WTC11 (cell line): ENCODE measurements at regions not wholly inside any gene's neighbourhood (a gene's known extent, or its start where the extent isn't known, plus 50 kb on each side); places are given as distances from the start of the nearest gene placed in this dataset.

ENCODE experiments used
- ATAC-seq: fragments of 200-7000 bp; cut with Tn5 transposase; 2 replicates; pipeline ENCODE4 v1.10.0; 2021; ENCODE audit warnings: mild to moderate bottlenecking, moderate library complexity
- CTCF ChIA-PET: fragments of 300-600 bp; sonication (Branson Sonifier 250); formaldehyde crosslinking; loops from one replicate; lab custom pipeline; 2021; ENCODE audit warnings: antibody characterized with exemption; lab: Charles Lee
- POLR2A ChIA-PET: fragments of 350-600 bp; sonication (Branson Sonifier 250); formaldehyde crosslinking; loops from one replicate; lab custom pipeline; 2021; ENCODE audit warnings: antibody characterized with exemption; lab: Charles Lee
- DNase-seq: peaks from one replicate; pipeline ENCODE4 v3.0.0; 2021; ENCODE audit warnings: low spot score
- H3K27ac Mint-ChIP-seq: 2 replicates; pipeline ENCODE4 v1.8.0; 2021; ENCODE audit warnings: mixed read lengths
- H3K27me3 Mint-ChIP-seq: 2 replicates; pipeline ENCODE4 v1.8.0; 2021; ENCODE audit warnings: low read depth, mild to moderate bottlenecking, moderate library complexity, mixed read lengths
- H3K36me3 Mint-ChIP-seq: 2 replicates; pipeline ENCODE4 v1.8.0; 2021; ENCODE audit warnings: mixed read lengths
- H3K4me1 Mint-ChIP-seq: 2 replicates; pipeline ENCODE4 v1.8.0; 2022; ENCODE audit warnings: mixed read lengths
- H3K4me3 Mint-ChIP-seq: 2 replicates; pipeline ENCODE4 v1.8.0; 2021; ENCODE audit warnings: mild to moderate bottlenecking, moderate library complexity, mixed read lengths
- H3K9me3 Mint-ChIP-seq: 2 replicates; pipeline ENCODE4 v1.8.0; 2021; ENCODE audit warnings: mixed read lengths
- FOXK1 ChIP-seq: sonication (generic); formaldehyde crosslinking; IDR thresholded peaks from 2 replicates; pipeline ENCODE4 v1.8.0; 2022; ENCODE audit warnings: mild to moderate bottlenecking, moderate library complexity, missing genetic modification reagents
- FOXP1 ChIP-seq: sonication (generic); formaldehyde crosslinking; IDR thresholded peaks from 2 replicates; pipeline ENCODE4 v1.8.0; 2022; ENCODE audit warnings: missing genetic modification reagents, mild to moderate bottlenecking, moderate library complexity, borderline replicate concordance
- GABPB1 ChIP-seq: sonication (generic); formaldehyde crosslinking; IDR thresholded peaks from 2 replicates; pipeline ENCODE4 v1.8.1; 2023; ENCODE audit warnings: mild to moderate bottlenecking, missing genetic modification reagents
- GTF2I ChIP-seq: fragments of 250-450 bp; sonication (Bioruptor Pico); conservative IDR thresholded peaks from 2 replicates; pipeline ENCODE4 v1.4.0; 2021; ENCODE audit warnings: mild to moderate bottlenecking
- JUN ChIP-seq: sonication (generic); formaldehyde crosslinking; IDR thresholded peaks from 2 replicates; pipeline ENCODE4 v1.8.0; 2023; ENCODE audit warnings: mild to moderate bottlenecking, missing genetic modification reagents
- KAT7 ChIP-seq: sonication (generic); formaldehyde crosslinking; IDR thresholded peaks from 2 replicates; pipeline ENCODE4 v1.8.1; 2023; ENCODE audit warnings: missing genetic modification reagents, mild to moderate bottlenecking, borderline replicate concordance
- MYBL2 ChIP-seq: sonication (generic); formaldehyde crosslinking; IDR thresholded peaks from 2 replicates; pipeline ENCODE4 v1.8.1; 2023; ENCODE audit warnings: mild to moderate bottlenecking, moderate library complexity, missing genetic modification reagents
- NFYB ChIP-seq: sonication (generic); formaldehyde crosslinking; conservative IDR thresholded peaks from 2 replicates; pipeline ENCODE4 v1.8.0; 2022; ENCODE audit warnings: low read depth, missing genetic modification reagents
- OVOL2 ChIP-seq: fragments of 250-450 bp; sonication (Bioruptor Pico); IDR thresholded peaks from 2 replicates; pipeline ENCODE4 v1.9.0; 2021; ENCODE audit warnings: mild to moderate bottlenecking, borderline replicate concordance
- PRRX2 ChIP-seq: fragments of 250-450 bp; sonication (Bioruptor Pico); IDR thresholded peaks from 2 replicates; pipeline ENCODE4 v1.8.0; 2021; ENCODE audit warnings: mild to moderate bottlenecking
- RELA ChIP-seq: sonication (generic); formaldehyde crosslinking; IDR thresholded peaks from 2 replicates; pipeline ENCODE4 v1.8.1; 2022; ENCODE audit warnings: missing genetic modification reagents, mild to moderate bottlenecking, borderline replicate concordance
- RORB ChIP-seq: fragments of 250-450 bp; sonication (Bioruptor Pico); IDR thresholded peaks from 2 replicates; pipeline ENCODE4 v1.9.0; 2021; ENCODE audit warnings: mild to moderate bottlenecking
- SMAD3 ChIP-seq: sonication (generic); formaldehyde crosslinking; IDR thresholded peaks from 2 replicates; pipeline ENCODE4 v1.8.0; 2022; ENCODE audit warnings: missing genetic modification reagents, mild to moderate bottlenecking, borderline replicate concordance
- SOX15 ChIP-seq: fragments of 250-450 bp; sonication (Bioruptor Pico); IDR thresholded peaks from 2 replicates; pipeline ENCODE4 v1.9.0; 2021; ENCODE audit warnings: mild to moderate bottlenecking
- SP1 ChIP-seq: sonication (generic); formaldehyde crosslinking; conservative IDR thresholded peaks from 2 replicates; pipeline ENCODE4 v1.8.1; 2022; ENCODE audit warnings: missing genetic modification reagents
- TCF7 ChIP-seq: sonication (generic); formaldehyde crosslinking; IDR thresholded peaks from 2 replicates; pipeline ENCODE4 v1.8.0; 2022; ENCODE audit warnings: mild to moderate bottlenecking, low read depth, missing genetic modification reagents, moderate library complexity
- TP53 ChIP-seq: sonication (generic); formaldehyde crosslinking; IDR thresholded peaks from 2 replicates; pipeline ENCODE4 v1.8.1; 2023; ENCODE audit warnings: mild to moderate bottlenecking, missing genetic modification reagents
- ZBTB21 ChIP-seq: sonication (generic); formaldehyde crosslinking; IDR thresholded peaks from 2 replicates; pipeline ENCODE4 v1.8.1; 2023; ENCODE audit warnings: mild to moderate bottlenecking, missing genetic modification reagents, borderline replicate concordance
- ZNF121 ChIP-seq: sonication (generic); formaldehyde crosslinking; IDR thresholded peaks from 2 replicates; pipeline ENCODE4 v1.8.0; 2023; ENCODE audit warnings: missing genetic modification reagents
- ZNF232 ChIP-seq: sonication (generic); formaldehyde crosslinking; IDR thresholded peaks from 2 replicates; pipeline ENCODE4 v1.8.0; 2022; ENCODE audit warnings: mild to moderate bottlenecking, missing genetic modification reagents
- ZNF423 ChIP-seq: fragments of 250-450 bp; sonication (Bioruptor Pico); IDR thresholded peaks from 2 replicates; pipeline ENCODE4 v2.1.2; 2022; ENCODE audit warnings: mild to moderate bottlenecking, moderate library complexity
- TF ChIP-seq, protein P1 (sequence below): fragments of 200-600 bp; IDR thresholded peaks from 2 replicates; pipeline ENCODE4 v1.8.0; 2022; ENCODE audit warnings: antibody characterized with exemption
- TF ChIP-seq, protein P2 (sequence below): sonication (generic); formaldehyde crosslinking; IDR thresholded peaks from 2 replicates; pipeline ENCODE4 v1.8.0; 2022; ENCODE audit warnings: mild to moderate bottlenecking, missing genetic modification reagents
- TF ChIP-seq, protein P3 (sequence below): sonication (generic); formaldehyde crosslinking; IDR thresholded peaks from 2 replicates; pipeline ENCODE4 v1.8.1; 2022; ENCODE audit warnings: mild to moderate bottlenecking, moderate library complexity, missing genetic modification reagents
- TF ChIP-seq, protein P4 (sequence below): sonication (generic); formaldehyde crosslinking; IDR thresholded peaks from 2 replicates; pipeline ENCODE4 v1.8.0; 2023; ENCODE audit warnings: mild to moderate bottlenecking, missing genetic modification reagents
- TF ChIP-seq, protein P5 (sequence below): sonication (generic); formaldehyde crosslinking; IDR thresholded peaks from 2 replicates; pipeline ENCODE4 v1.8.0; 2022; ENCODE audit warnings: missing genetic modification reagents

DNA sequence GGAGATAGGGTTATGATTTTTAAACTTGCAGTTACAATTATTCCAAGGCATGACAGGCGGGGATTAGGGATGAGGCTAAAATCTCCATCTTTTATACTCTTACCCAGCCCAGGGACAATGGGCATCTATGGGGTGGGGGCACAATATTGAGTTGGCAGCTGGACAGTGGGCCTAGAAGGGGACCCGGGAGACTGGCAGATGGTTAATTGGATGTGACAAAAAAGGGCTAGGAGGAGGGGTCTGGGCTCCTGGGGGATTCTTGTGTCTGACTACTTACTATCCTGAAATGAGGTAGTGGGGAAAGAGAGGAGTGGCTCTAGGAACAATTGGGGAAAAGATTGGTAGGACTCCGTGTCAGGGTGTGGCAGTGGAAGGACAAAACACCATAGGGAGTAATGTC, 53.0 kb upstream of the ROPN1 start:
- POLR2A ChIA-PET, result no interaction called here
- H3K4me1 Mint-ChIP-seq, result no peaks in the 10 kb centered on the region
- no peak for DNase-seq
- TF ChIP-seq ZNF232 (no peak), RELA (CRISPR knock-in tag) (no peak), SMAD3 (CRISPR knock-in tag) (no peak), TP53 (CRISPR knock-in tag) (no peak), ZNF121 (no peak), FOXK1 (CRISPR knock-in tag) (no peak), JUN (CRISPR knock-in tag) (no peak), ZBTB21 (CRISPR knock-in tag) (no peak), OVOL2 (no peak), TCF7 (CRISPR knock-in tag) (no peak), KAT7 (CRISPR knock-in tag) (no peak), SOX15 (CRISPR knock-in tag) (no peak), NFYB (no peak), MYBL2 (no peak)
- TF ChIP-seq, protein P1, sequence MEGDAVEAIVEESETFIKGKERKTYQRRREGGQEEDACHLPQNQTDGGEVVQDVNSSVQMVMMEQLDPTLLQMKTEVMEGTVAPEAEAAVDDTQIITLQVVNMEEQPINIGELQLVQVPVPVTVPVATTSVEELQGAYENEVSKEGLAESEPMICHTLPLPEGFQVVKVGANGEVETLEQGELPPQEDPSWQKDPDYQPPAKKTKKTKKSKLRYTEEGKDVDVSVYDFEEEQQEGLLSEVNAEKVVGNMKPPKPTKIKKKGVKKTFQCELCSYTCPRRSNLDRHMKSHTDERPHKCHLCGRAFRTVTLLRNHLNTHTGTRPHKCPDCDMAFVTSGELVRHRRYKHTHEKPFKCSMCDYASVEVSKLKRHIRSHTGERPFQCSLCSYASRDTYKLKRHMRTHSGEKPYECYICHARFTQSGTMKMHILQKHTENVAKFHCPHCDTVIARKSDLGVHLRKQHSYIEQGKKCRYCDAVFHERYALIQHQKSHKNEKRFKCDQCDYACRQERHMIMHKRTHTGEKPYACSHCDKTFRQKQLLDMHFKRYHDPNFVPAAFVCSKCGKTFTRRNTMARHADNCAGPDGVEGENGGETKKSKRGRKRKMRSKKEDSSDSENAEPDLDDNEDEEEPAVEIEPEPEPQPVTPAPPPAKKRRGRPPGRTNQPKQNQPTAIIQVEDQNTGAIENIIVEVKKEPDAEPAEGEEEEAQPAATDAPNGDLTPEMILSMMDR, result no peak
- TF ChIP-seq, protein P2, sequence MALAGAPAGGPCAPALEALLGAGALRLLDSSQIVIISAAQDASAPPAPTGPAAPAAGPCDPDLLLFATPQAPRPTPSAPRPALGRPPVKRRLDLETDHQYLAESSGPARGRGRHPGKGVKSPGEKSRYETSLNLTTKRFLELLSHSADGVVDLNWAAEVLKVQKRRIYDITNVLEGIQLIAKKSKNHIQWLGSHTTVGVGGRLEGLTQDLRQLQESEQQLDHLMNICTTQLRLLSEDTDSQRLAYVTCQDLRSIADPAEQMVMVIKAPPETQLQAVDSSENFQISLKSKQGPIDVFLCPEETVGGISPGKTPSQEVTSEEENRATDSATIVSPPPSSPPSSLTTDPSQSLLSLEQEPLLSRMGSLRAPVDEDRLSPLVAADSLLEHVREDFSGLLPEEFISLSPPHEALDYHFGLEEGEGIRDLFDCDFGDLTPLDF (CRISPR knock-in tag), result no peak
- TF ChIP-seq, protein P3, sequence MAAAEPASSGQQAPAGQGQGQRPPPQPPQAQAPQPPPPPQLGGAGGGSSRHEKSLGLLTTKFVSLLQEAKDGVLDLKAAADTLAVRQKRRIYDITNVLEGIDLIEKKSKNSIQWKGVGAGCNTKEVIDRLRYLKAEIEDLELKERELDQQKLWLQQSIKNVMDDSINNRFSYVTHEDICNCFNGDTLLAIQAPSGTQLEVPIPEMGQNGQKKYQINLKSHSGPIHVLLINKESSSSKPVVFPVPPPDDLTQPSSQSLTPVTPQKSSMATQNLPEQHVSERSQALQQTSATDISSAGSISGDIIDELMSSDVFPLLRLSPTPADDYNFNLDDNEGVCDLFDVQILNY, result no peak
- TF ChIP-seq, protein P4, sequence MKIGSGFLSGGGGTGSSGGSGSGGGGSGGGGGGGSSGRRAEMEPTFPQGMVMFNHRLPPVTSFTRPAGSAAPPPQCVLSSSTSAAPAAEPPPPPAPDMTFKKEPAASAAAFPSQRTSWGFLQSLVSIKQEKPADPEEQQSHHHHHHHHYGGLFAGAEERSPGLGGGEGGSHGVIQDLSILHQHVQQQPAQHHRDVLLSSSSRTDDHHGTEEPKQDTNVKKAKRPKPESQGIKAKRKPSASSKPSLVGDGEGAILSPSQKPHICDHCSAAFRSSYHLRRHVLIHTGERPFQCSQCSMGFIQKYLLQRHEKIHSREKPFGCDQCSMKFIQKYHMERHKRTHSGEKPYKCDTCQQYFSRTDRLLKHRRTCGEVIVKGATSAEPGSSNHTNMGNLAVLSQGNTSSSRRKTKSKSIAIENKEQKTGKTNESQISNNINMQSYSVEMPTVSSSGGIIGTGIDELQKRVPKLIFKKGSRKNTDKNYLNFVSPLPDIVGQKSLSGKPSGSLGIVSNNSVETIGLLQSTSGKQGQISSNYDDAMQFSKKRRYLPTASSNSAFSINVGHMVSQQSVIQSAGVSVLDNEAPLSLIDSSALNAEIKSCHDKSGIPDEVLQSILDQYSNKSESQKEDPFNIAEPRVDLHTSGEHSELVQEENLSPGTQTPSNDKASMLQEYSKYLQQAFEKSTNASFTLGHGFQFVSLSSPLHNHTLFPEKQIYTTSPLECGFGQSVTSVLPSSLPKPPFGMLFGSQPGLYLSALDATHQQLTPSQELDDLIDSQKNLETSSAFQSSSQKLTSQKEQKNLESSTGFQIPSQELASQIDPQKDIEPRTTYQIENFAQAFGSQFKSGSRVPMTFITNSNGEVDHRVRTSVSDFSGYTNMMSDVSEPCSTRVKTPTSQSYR (CRISPR knock-in tag), result no peak
- ATAC-seq, result no peak
- no peaks in the 10 kb centered on the region for H3K36me3 Mint-ChIP-seq
- H3K4me3 Mint-ChIP-seq, result no peak overlapping the region
- no peak overlapping the region for H3K27ac Mint-ChIP-seq
- no peaks in the 10 kb centered on the region for H3K27me3 Mint-ChIP-seq
- H3K9me3 Mint-ChIP-seq, result no peaks in the 10 kb centered on the region
- CTCF ChIA-PET, result interaction anchor here (0.6 to 1.5 kb wide), 2 partner anchors 12 to 321 kb away, joined by 3 to 5 read pairs; partner anchors contain the start of gene KALRN

DNA sequence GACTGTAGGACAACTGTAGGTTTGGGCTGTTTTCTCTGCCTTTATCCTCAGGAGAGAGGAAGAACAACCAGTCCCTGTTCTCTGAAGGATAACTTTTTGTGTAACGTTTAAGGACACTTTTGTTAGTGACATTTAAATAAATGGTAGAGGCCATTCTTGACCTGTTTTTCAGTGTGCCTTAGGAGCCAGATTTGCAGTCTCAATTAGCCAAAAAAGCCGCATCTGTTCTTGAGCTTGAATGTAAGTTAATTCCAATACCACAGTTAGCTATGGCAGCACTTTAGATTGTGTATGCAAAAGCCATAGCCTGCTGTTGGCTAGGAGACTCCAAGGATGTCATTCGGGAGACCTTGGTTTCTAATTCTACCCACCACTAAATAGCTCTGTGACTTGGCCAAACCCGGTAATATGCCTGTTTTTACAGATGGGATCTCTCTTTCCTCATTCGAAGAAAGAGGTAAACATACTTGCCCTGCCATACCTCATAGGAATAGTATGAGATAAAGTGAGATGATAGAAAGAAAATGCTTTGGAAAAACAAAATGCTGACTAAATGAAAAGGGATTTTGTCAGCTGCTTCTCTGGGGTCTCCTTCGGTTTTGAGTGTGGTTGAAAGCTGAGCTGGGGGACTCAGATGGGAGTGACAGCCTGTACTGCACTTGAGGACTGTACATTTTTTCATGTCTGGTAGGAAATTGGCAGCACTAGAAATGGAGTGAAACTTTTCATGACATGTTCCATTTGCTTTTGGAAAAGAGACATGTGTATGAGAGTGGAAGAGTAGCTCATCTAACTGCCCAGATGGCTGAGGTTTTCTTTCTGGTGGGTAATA, 57.3 kb upstream of the ROPN1 start:
- no peaks in the 10 kb centered on the region for H3K36me3 Mint-ChIP-seq
- H3K4me3 Mint-ChIP-seq, result no peak overlapping the region
- POLR2A ChIA-PET, result no interaction called here
- H3K9me3 Mint-ChIP-seq, result no peaks in the 10 kb centered on the region
- CTCF ChIA-PET, result interaction anchor here (0.6 to 1.9 kb wide), 2 partner anchors 16 to 325 kb away, joined by 3 to 7 read pairs; partner anchors contain the start of gene KALRN
- no peaks in the 10 kb centered on the region for H3K4me1 Mint-ChIP-seq
- no peak overlapping the region for H3K27ac Mint-ChIP-seq
- ATAC-seq (no peak), DNase-seq (no peak)
- no peaks in the 10 kb centered on the region for H3K27me3 Mint-ChIP-seq
- no peak for TF ChIP-seq GTF2I (CRISPR knock-in tag)
- TF ChIP-seq ZNF232, result no peak
- no peak for TF ChIP-seq ZNF423 (CRISPR knock-in tag)
- no peak for TF ChIP-seq FOXK1 (CRISPR knock-in tag)
- TF ChIP-seq RORB (CRISPR knock-in tag), result no peak
- TF ChIP-seq FOXP1 (CRISPR knock-in tag), result no peak
- TF ChIP-seq, protein P5, sequence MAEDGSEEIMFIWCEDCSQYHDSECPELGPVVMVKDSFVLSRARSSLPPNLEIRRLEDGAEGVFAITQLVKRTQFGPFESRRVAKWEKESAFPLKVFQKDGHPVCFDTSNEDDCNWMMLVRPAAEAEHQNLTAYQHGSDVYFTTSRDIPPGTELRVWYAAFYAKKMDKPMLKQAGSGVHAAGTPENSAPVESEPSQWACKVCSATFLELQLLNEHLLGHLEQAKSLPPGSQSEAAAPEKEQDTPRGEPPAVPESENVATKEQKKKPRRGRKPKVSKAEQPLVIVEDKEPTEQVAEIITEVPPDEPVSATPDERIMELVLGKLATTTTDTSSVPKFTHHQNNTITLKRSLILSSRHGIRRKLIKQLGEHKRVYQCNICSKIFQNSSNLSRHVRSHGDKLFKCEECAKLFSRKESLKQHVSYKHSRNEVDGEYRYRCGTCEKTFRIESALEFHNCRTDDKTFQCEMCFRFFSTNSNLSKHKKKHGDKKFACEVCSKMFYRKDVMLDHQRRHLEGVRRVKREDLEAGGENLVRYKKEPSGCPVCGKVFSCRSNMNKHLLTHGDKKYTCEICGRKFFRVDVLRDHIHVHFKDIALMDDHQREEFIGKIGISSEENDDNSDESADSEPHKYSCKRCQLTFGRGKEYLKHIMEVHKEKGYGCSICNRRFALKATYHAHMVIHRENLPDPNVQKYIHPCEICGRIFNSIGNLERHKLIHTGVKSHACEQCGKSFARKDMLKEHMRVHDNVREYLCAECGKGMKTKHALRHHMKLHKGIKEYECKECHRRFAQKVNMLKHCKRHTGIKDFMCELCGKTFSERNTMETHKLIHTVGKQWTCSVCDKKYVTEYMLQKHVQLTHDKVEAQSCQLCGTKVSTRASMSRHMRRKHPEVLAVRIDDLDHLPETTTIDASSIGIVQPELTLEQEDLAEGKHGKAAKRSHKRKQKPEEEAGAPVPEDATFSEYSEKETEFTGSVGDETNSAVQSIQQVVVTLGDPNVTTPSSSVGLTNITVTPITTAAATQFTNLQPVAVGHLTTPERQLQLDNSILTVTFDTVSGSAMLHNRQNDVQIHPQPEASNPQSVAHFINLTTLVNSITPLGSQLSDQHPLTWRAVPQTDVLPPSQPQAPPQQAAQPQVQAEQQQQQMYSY (CRISPR knock-in tag), result no peak
- TF ChIP-seq, protein P2 (CRISPR knock-in tag), result no peak
- TF ChIP-seq SP1 (CRISPR knock-in tag), result no peak
- no peak for TF ChIP-seq GABPB1 (CRISPR knock-in tag)
- no peak for TF ChIP-seq MYBL2
- no peak for TF ChIP-seq PRRX2 (CRISPR knock-in tag)
